DND-41 (cell line): ENCODE measurements at regions not wholly inside any gene's neighbourhood (a gene's known extent, or its start where the extent isn't known, plus 50 kb on each side); places are given as distances from the start of the nearest gene placed in this dataset.

ENCODE experiments used
- ATAC-seq: fragments of 200-7000 bp; cut with Tn5 transposase; 3 replicates; pipeline ENCODE4 v1.9.1; 2021; ENCODE audit warnings: low read depth; ENCODE audit not compliant: insufficient read depth
- DNase-seq: peaks from one replicate; pipeline ENCODE4 v3.0.0-alpha.2; 2020
- H2AFZ ChIP-seq: 2 replicates; pipeline ENCODE4 v1.6.0; 2012; ENCODE audit warnings: low read depth, low read length
- H3K27ac ChIP-seq: 2 replicates; pipeline ENCODE4 v1.5.1; 2012; ENCODE audit warnings: low read length, inconsistent platforms
- H3K27me3 ChIP-seq: fragments of 200-600 bp; sonication (generic); 2 replicates; pipeline ENCODE4 v1.6.0; 2012; ENCODE audit warnings: low read length, mild to moderate bottlenecking, inconsistent platforms; ENCODE audit not compliant: insufficient read depth, poor library complexity
- H3K36me3 ChIP-seq: 2 replicates; pipeline ENCODE4 v1.5.1; 2012; ENCODE audit warnings: low read length, inconsistent platforms; ENCODE audit not compliant: insufficient read depth
- H3K4me1 ChIP-seq: 2 replicates; pipeline ENCODE4 v1.5.1; 2012; ENCODE audit warnings: mild to moderate bottlenecking, low read length; ENCODE audit not compliant: insufficient read depth
- H3K4me2 ChIP-seq: 2 replicates; pipeline ENCODE4 v1.6.0; 2012; ENCODE audit warnings: mild to moderate bottlenecking, moderate library complexity, low read length, inconsistent platforms; ENCODE audit not compliant: insufficient read depth
- H3K4me3 ChIP-seq, 2 experiments: fragments of 200-600 bp in 1 of 2; shearing (Covaris generic) in 1 of 2; 2 replicates each; pipeline ENCODE4 v1.5.1; 2012 to 2016; ENCODE audit warnings: inconsistent platforms in 2 of 2, low read length in 2 of 2, mild to moderate bottlenecking in 2 of 2, low read depth in 1 of 2, moderate library complexity in 1 of 2
- H3K79me2 ChIP-seq: 2 replicates; pipeline ENCODE4 v1.6.0; 2012; ENCODE audit warnings: low read length, inconsistent platforms; ENCODE audit not compliant: insufficient read depth
- H3K9ac ChIP-seq: 2 replicates; pipeline ENCODE4 v1.6.0; 2012; ENCODE audit warnings: low read depth, mild to moderate bottlenecking, inconsistent platforms, low read length, moderate library complexity
- H3K9me3 ChIP-seq: 2 replicates; pipeline ENCODE4 v1.5.1; 2012; ENCODE audit warnings: low read length, moderate library complexity, mild to moderate bottlenecking, inconsistent platforms; ENCODE audit not compliant: insufficient read depth, severe bottlenecking
- H4K20me1 ChIP-seq: 2 replicates; pipeline ENCODE4 v1.6.0; 2012; ENCODE audit warnings: low read length; ENCODE audit not compliant: insufficient read depth
- EZH2 ChIP-seq: IDR thresholded peaks from 3 replicates; pipeline ENCODE4 v1.6.1; 2012; ENCODE audit warnings: borderline replicate concordance, low read depth, mild to moderate bottlenecking, moderate library complexity, low read length, inconsistent platforms; ENCODE audit not compliant: severe bottlenecking
- TF ChIP-seq, protein P1 (sequence below): IDR thresholded peaks from 2 replicates; pipeline ENCODE4 v1.5.1; 2012; ENCODE audit warnings: borderline replicate concordance, low read length, moderate library complexity, mild to moderate bottlenecking; ENCODE audit not compliant: poor library complexity, severe bottlenecking; ENCODE audit errors: extremely low read depth

- no peak overlapping the region for H3K27ac ChIP-seq
- H3K36me3 ChIP-seq, result no peaks in the 10 kb centered on the region
- no peak for DNase-seq
- no peaks in the 10 kb centered on the region for H3K9me3 ChIP-seq
- H2AFZ ChIP-seq, result no peak overlapping the region
- no peaks in the 10 kb centered on the region for H3K27me3 ChIP-seq
- no peak overlapping the region for H3K4me3 ChIP-seq
- H3K79me2 ChIP-seq, result no peaks in the 10 kb centered on the region
- H4K20me1 ChIP-seq, result no peaks in the 10 kb centered on the region
- no peak overlapping the region for H3K4me2 ChIP-seq
- no peaks in the 10 kb centered on the region for H3K4me1 ChIP-seq
- no peak overlapping the region for H3K9ac ChIP-seq
- TF ChIP-seq, protein P1, sequence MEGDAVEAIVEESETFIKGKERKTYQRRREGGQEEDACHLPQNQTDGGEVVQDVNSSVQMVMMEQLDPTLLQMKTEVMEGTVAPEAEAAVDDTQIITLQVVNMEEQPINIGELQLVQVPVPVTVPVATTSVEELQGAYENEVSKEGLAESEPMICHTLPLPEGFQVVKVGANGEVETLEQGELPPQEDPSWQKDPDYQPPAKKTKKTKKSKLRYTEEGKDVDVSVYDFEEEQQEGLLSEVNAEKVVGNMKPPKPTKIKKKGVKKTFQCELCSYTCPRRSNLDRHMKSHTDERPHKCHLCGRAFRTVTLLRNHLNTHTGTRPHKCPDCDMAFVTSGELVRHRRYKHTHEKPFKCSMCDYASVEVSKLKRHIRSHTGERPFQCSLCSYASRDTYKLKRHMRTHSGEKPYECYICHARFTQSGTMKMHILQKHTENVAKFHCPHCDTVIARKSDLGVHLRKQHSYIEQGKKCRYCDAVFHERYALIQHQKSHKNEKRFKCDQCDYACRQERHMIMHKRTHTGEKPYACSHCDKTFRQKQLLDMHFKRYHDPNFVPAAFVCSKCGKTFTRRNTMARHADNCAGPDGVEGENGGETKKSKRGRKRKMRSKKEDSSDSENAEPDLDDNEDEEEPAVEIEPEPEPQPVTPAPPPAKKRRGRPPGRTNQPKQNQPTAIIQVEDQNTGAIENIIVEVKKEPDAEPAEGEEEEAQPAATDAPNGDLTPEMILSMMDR, result no peak
- TF ChIP-seq EZH2, result no peak
- ATAC-seq, result no peak
Measured at GRCh38 chr16:35200662-35201061, 1741.2 kb downstream of the TP53TG3F start.

GRCh38 chr16:35201151-35201550 lies 1741.7 kb downstream of the TP53TG3F start:
- DNase-seq (no peak), ATAC-seq (no peak)
- H3K9ac ChIP-seq, result no peak overlapping the region
- no peak overlapping the region for H3K4me2 ChIP-seq
- H3K9me3 ChIP-seq, result no peaks in the 10 kb centered on the region
- TF ChIP-seq EZH2, result no peak
- TF ChIP-seq, protein P1, result no peak
- no peaks in the 10 kb centered on the region for H3K79me2 ChIP-seq
- no peaks in the 10 kb centered on the region for H3K27me3 ChIP-seq
- H3K27ac ChIP-seq, result no peak overlapping the region
- H2AFZ ChIP-seq, result no peak overlapping the region
- H4K20me1 ChIP-seq, result no peaks in the 10 kb centered on the region
- H3K4me1 ChIP-seq, result no peaks in the 10 kb centered on the region
- no peaks in the 10 kb centered on the region for H3K36me3 ChIP-seq
- H3K4me3 ChIP-seq, result no peak overlapping the region

GRCh38 chr16:35203636-35204035 lies 1744.2 kb downstream of the TP53TG3F start:
- Histone ChIP-seq H3K9me3 (peaks cover 10% of the 10 kb centered on the region), H3K4me3 (no peak overlapping the region), H3K4me2 (no peak overlapping the region), H3K36me3 (no peaks in the 10 kb centered on the region), H4K20me1 (no peaks in the 10 kb centered on the region), H3K27me3 (no peaks in the 10 kb centered on the region), H3K4me1 (no peaks in the 10 kb centered on the region), H3K9ac (no peak overlapping the region), H3K79me2 (no peaks in the 10 kb centered on the region), H3K27ac (no peak overlapping the region), H2AFZ (no peak overlapping the region)
- TF ChIP-seq, protein P1, result no peak
- no peak for TF ChIP-seq EZH2
- DNase-seq (no peak), ATAC-seq (no peak)
